PC-3 (cell line): ENCODE measurements at regions not wholly inside any gene's neighbourhood (a gene's known extent, or its start where the extent isn't known, plus 50 kb on each side); places are given as distances from the start of the nearest gene placed in this dataset.

Experiments used
- CTCF ChIP-seq: fragments of 300-600 bp; sonication (generic); conservative IDR thresholded peaks from 2 replicates; pipeline ENCODE4 v1.5.1; 2017; ENCODE audit warnings: antibody characterized with exemption, low read depth, mild to moderate bottlenecking, low read length
- EZH2 ChIP-seq: fragments of 300-600 bp; sonication (generic); IDR thresholded peaks from one replicate; pipeline ENCODE4 v1.6.1; 2017; ENCODE audit warnings: antibody characterized with exemption, mild to moderate bottlenecking, low read length; ENCODE audit not compliant: unreplicated experiment
- EZH2phosphoT487 ChIP-seq: fragments of 300-600 bp; sonication (generic); IDR thresholded peaks from 2 replicates; pipeline ENCODE4 v1.6.1; 2018; ENCODE audit warnings: mild to moderate bottlenecking, antibody characterized with exemption, low read length, borderline replicate concordance

GRCh38 chr18:76162886-76163285 lies 332.2 kb downstream of the ZNF516 start:
- TF ChIP-seq EZH2 = no peak
- no peak for TF ChIP-seq CTCF
- TF ChIP-seq EZH2phosphoT487 = no peak
